SK-N-SH (cell line): ENCODE measurements at regions not wholly inside any gene's neighbourhood (a gene's known extent, or its start where the extent isn't known, plus 50 kb on each side); places are given as distances from the start of the nearest gene placed in this dataset.

Source experiments
- CTCF ChIA-PET: fragments of 300-600, 350-600 bp; formaldehyde crosslinking; extraction: SDS; loops from one replicate; lab custom pipeline; 2021; lab: Yijun Ruan, JAX
- POLR2A ChIA-PET: fragments of 350-600 bp; sonication (Branson Sonifier 250); formaldehyde crosslinking; extraction: SDS; loops from one replicate; lab custom pipeline; 2020; ENCODE audit warnings: antibody characterized with exemption, inconsistent platforms; lab: Yijun Ruan, JAX
- DNase-seq: peaks from one replicate; pipeline ENCODE4 v3.0.0; 2012
- H2AFZ ChIP-seq: fragments of 200-600 bp; sonication (generic); 2 replicates; pipeline ENCODE4 v1.8.1; 2016; ENCODE audit warnings: antibody characterized with exemption, mild to moderate bottlenecking, low read depth
- H3F3A ChIP-seq: fragments of 200-600 bp; sonication (generic); replicated peaks from 2 replicates; pipeline ENCODE3; 2016; ENCODE audit warnings: antibody characterized with exemption, mild to moderate bottlenecking; ENCODE audit not compliant: insufficient read depth
- H3K27ac ChIP-seq, 2 experiments: fragments of 200-500 bp in 1 of 2; fragments of 200-600 bp in 1 of 2; sonication (Bioruptor generic) in 1 of 2; sonication (generic), shearing (Covaris generic) in 1 of 2; 2 replicates each; pipeline versions ENCODE4 v1.5.1 to v1.6.1; 2014 to 2016; ENCODE audit warnings: low read depth in 2 of 2, inconsistent platforms in 1 of 2, low read length in 1 of 2, mild to moderate bottlenecking in 1 of 2, mixed read lengths in 1 of 2
- H3K27me3 ChIP-seq: fragments of 200-600 bp; sonication (generic), shearing (Covaris generic); 2 replicates; pipeline ENCODE4 v1.6.1; 2016; ENCODE audit warnings: mixed run types; ENCODE audit not compliant: insufficient read depth
- H3K36me3 ChIP-seq, 2 experiments: fragments of 200-500 bp in 1 of 2; fragments of 200-600 bp in 1 of 2; sonication (Bioruptor generic) in 1 of 2; sonication (generic) in 1 of 2; replicated peaks in 1 of 2; 2 replicates each; pipeline versions ENCODE3 to v1.5.1; 2014 to 2016; ENCODE audit warnings: low read length in 1 of 2, mild to moderate bottlenecking in 1 of 2; ENCODE audit not compliant: insufficient read depth in 2 of 2, control insufficient read depth in 1 of 2
- H3K4me1 ChIP-seq, 2 experiments: fragments of 200-500 bp in 1 of 2; fragments of 200-600 bp in 1 of 2; sonication (Bioruptor generic) in 1 of 2; sonication (generic), shearing (Covaris generic) in 1 of 2; 2 replicates each; pipeline versions ENCODE4 v1.5.1 to v1.6.1; 2014 to 2016; ENCODE audit warnings: low read depth in 1 of 2, low read length in 1 of 2, mixed run types in 1 of 2; ENCODE audit not compliant: insufficient read depth in 2 of 2, control insufficient read depth in 1 of 2
- H3K4me2 ChIP-seq: fragments of 200-600 bp; sonication (generic), shearing (Covaris generic); 2 replicates; pipeline ENCODE4 v1.6.1; 2017; ENCODE audit warnings: mixed run types
- H3K4me3 ChIP-seq, 2 experiments: fragments of 200-500 bp in 1 of 2; fragments of 200-600 bp in 1 of 2; sonication (Bioruptor generic) in 1 of 2; sonication (generic), shearing (Covaris generic) in 1 of 2; 2 replicates each; pipeline versions ENCODE4 v1.5.1 to v1.8.1; 2014 to 2016; ENCODE audit warnings: low read depth in 2 of 2, inconsistent platforms in 1 of 2, low read length in 1 of 2, mild to moderate bottlenecking in 1 of 2, mixed read lengths in 1 of 2, moderate library complexity in 1 of 2
- H3K79me2 ChIP-seq: fragments of 200-600 bp; sonication (generic); 2 replicates; pipeline ENCODE4 v1.8.1; 2017; ENCODE audit warnings: mild to moderate bottlenecking; ENCODE audit not compliant: insufficient read depth
- H3K9ac ChIP-seq: fragments of 200-600 bp; sonication (generic); 2 replicates; pipeline ENCODE4 v1.6.1; 2017; ENCODE audit warnings: mixed run types
- H3K9me2 ChIP-seq: fragments of 200-600 bp; sonication (generic); 2 replicates; pipeline ENCODE4 v1.6.1; 2017; ENCODE audit warnings: mixed run types
- H3K9me3 ChIP-seq: fragments of 200-600 bp; sonication (generic); 2 replicates; pipeline ENCODE4 v1.6.1; 2017; ENCODE audit warnings: mixed run types, mild to moderate bottlenecking, moderate library complexity
- H4K20me1 ChIP-seq: fragments of 200-600 bp; sonication (generic); 2 replicates; pipeline ENCODE4 v1.6.1; 2017; ENCODE audit warnings: mild to moderate bottlenecking, mixed run types; ENCODE audit not compliant: insufficient read depth
- ELF1 ChIP-seq: IDR thresholded peaks from 2 replicates; pipeline ENCODE4 v1.4.0; 2012
- EP300 ChIP-seq, 2 experiments: IDR thresholded peaks; 2 replicates each; pipeline versions ENCODE4 v1.4.0 to v1.6.1; 2012; ENCODE audit warnings: borderline replicate concordance in 1 of 2, low read depth in 1 of 2, low read length in 1 of 2
- GABPA ChIP-seq: IDR thresholded peaks from 2 replicates; pipeline ENCODE4 v1.4.0; 2012; ENCODE audit warnings: low read depth, mild to moderate bottlenecking
- GATA2 ChIP-seq: sonication (generic); formaldehyde crosslinking; IDR thresholded peaks from 2 replicates; pipeline ENCODE4 v1.5.0; 2020; ENCODE audit warnings: mild to moderate bottlenecking, missing genetic modification reagents
- MEF2A ChIP-seq: IDR thresholded peaks from 2 replicates; pipeline ENCODE4 v1.4.0; 2012; ENCODE audit warnings: low read depth, borderline replicate concordance
- MXI1 ChIP-seq: IDR thresholded peaks from 2 replicates; pipeline ENCODE4 v1.6.1; 2012; ENCODE audit warnings: mild to moderate bottlenecking, low read depth, low read length, improper control_type of control experiment
- RCOR1 ChIP-seq: fragments of 150-350 bp; IDR thresholded peaks from 2 replicates; pipeline ENCODE4 v1.6.1; 2017; ENCODE audit warnings: antibody characterized with exemption, low read length
- RFX5 ChIP-seq: IDR thresholded peaks from 2 replicates; pipeline ENCODE4 v1.6.1; 2012; ENCODE audit warnings: mild to moderate bottlenecking, improper control_type of control experiment, low read length
- RXRA ChIP-seq: IDR thresholded peaks from 2 replicates; pipeline ENCODE4 v1.4.0; 2012; ENCODE audit warnings: low read depth, mild to moderate bottlenecking, borderline replicate concordance
- TAF1 ChIP-seq: IDR thresholded peaks from 2 replicates; pipeline ENCODE4 v1.6.1; 2012; ENCODE audit warnings: low read depth, mild to moderate bottlenecking, low read length, moderate library complexity, borderline replicate concordance
- TCF12 ChIP-seq: IDR thresholded peaks from 2 replicates; pipeline ENCODE4 v1.4.0; 2012
- TEAD4 ChIP-seq: IDR thresholded peaks from 2 replicates; pipeline ENCODE4 v1.4.0; 2012; ENCODE audit warnings: mild to moderate bottlenecking, borderline replicate concordance; ENCODE audit not compliant: insufficient read depth
- USF1 ChIP-seq: IDR thresholded peaks from 2 replicates; pipeline ENCODE4 v1.4.0; 2012; ENCODE audit warnings: low read depth, borderline replicate concordance
- USF2 ChIP-seq: fragments of 150-350 bp; IDR thresholded peaks from 2 replicates; pipeline ENCODE4 v1.6.1; 2017; ENCODE audit warnings: antibody characterized with exemption, low read length, low read depth, borderline replicate concordance
- WGBS: methylation state at CpG from one replicate; pipeline ENCODE4 v1.1.6; 2017; ENCODE audit warnings: low lambda C conversion rate; 5-methylcytosine and 5-hydroxymethylcytosine counted together

GRCh38 chr7:85342781-85343180 is 155.9 kb upstream of the SEMA3D start:
- Histone ChIP-seq H3K4me2 (no peak overlapping the region), H3K9me2 (peaks cover 3% of the 10 kb centered on the region; the same call in 1 of the 2 replicates), H3K36me3 (no peaks in the 10 kb centered on the region), H3F3A (no peaks in the 10 kb centered on the region), H3K4me1 (no peaks in the 10 kb centered on the region), H3K27me3 (no peaks in the 10 kb centered on the region), H2AFZ (no peak overlapping the region), H3K9ac (no peak overlapping the region), H3K27ac (no peak overlapping the region), H3K4me3 (no peak overlapping the region), H3K9me3 (no peaks in the 10 kb centered on the region), H3K79me2 (no peaks in the 10 kb centered on the region), H4K20me1 (no peaks in the 10 kb centered on the region)
- ChIA-PET CTCF (no interaction called here), POLR2A (no interaction called here)
- TF ChIP-seq RCOR1 (no peak), RXRA (no peak), MXI1 (no peak), EP300 (IDR thresholded peaks at IDR 0.05; ENCODE audit: borderline replicate concordance in 1 of 2, low read depth in 1 of 2, low read length in 1 of 2) (no peak), USF2 (no peak)
- no peak for DNase-seq

- CTCF ChIA-PET: no interaction called here
- H2AFZ ChIP-seq: no peak overlapping the region
- no peaks in the 10 kb centered on the region for H3K9me3 ChIP-seq
- H3K4me3 ChIP-seq: no peak overlapping the region
- no peaks in the 10 kb centered on the region for H4K20me1 ChIP-seq
- H3K4me1 ChIP-seq: no peaks in the 10 kb centered on the region
- H3K9ac ChIP-seq: no peak overlapping the region
- no peaks in the 10 kb centered on the region for H3K79me2 ChIP-seq
- H3F3A ChIP-seq: no peaks in the 10 kb centered on the region
- WGBS: 49% methylated on average over 2 of the region's 2 CpGs
- peaks cover 3% of the 10 kb centered on the region; the same call in 1 of the 2 replicates for H3K9me2 ChIP-seq
- no peak overlapping the region for H3K4me2 ChIP-seq
- DNase-seq: no peak
- H3K27me3 ChIP-seq: no peaks in the 10 kb centered on the region
- POLR2A ChIA-PET: no interaction called here
- TF ChIP-seq RFX5 (no peak), ELF1 (no peak), USF1 (no peak), USF2 (no peak), TCF12 (no peak), TEAD4 (no peak), MXI1 (no peak), TAF1 (no peak), GATA2 (CRISPR knock-in tag) (no peak), MEF2A (no peak), GABPA (no peak), RCOR1 (no peak)
- H3K27ac ChIP-seq: no peak overlapping the region
- no peaks in the 10 kb centered on the region for H3K36me3 ChIP-seq
These were observed 155.1 kb upstream of the SEMA3D start for GRCh38 chr7:85341973-85342372.
